ENCODE measurements at regions not wholly inside any gene's neighbourhood (a gene's known extent, or its start where the extent isn't known, plus 50 kb on each side); places are given as distances from the start of the nearest gene placed in this dataset.

DNA sequence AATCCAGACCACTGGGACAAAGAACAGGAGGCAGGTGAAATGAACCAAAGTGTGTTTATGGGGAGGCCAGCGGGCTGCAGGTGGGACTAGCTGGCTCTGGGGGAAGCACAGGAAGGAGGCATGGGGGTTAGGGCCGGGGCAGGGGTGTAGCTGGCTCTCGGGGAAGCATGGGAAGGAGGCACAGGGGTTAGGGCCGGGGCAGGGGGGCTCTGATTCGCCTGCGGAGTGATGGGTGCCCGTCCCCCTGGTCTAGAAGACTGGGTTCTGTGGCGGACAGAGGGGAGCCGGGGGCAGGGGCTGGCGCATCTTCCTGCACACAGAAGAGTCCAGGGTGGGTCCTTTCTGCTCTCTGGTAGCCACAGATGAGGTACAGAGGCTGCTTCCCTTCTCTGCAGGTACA lies 310.3 kb downstream of the TMEM121 start:
- TF ChIP-seq POLR2A (IDR thresholded peaks at IDR 0.05; ENCODE audit: low read depth, low read length) = no peak
- no peak for TF ChIP-seq POLR2AphosphoS5 (IDR thresholded peaks at IDR 0.05; ENCODE audit: low read depth, low read length)
- TF ChIP-seq TAF1 (IDR thresholded peaks at IDR 0.05; ENCODE audit: low read depth, low read length) = no peak
- TF ChIP-seq SPI1 (IDR thresholded peaks at IDR 0.05; ENCODE audit: low read depth, low read length) = no peak
